ENCODE measurements at regions not wholly inside any gene's neighbourhood (a gene's known extent, or its start where the extent isn't known, plus 50 kb on each side); places are given as distances from the start of the nearest gene placed in this dataset.
"Not testable (repeated sequence)": the region's sequence is repeated elsewhere in the genome, so short reads cannot be mapped to it uniquely, and the experiment has no call there.

DNA sequence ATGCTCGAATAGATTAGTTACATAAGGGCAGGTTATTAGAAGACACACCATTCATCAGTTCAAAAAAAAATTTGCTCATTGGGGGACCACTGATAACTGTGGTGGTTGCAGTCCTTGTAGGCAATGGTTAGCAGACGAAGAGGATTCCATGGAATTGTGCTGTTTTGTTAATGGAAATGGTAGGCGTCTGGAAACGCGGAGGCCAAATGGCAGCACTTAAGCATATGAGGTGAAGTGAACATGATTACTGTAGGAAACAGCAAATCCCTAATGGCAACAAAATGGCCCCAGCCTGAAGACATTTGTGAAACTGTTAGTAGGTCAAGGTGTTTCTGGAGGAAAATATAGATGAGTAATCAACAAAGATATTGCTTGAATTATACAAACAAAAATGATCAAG lies 535.4 kb upstream of the PTPRD start:
- Mint-ChIP-seq H3K27ac (no peak overlapping the region), H3K36me3 (no peaks in the 10 kb centered on the region), H3K9me3 (peaks cover 7% of the 10 kb centered on the region), H3K27me3 (no peaks in the 10 kb centered on the region), H3K4me1 (no peaks in the 10 kb centered on the region), H3K4me3 (no peak overlapping the region)
- DNase-seq: no peak
- POLR2A ChIA-PET: no interaction called here
- no peak for ATAC-seq (ENCODE audit: low read depth)

DNA sequence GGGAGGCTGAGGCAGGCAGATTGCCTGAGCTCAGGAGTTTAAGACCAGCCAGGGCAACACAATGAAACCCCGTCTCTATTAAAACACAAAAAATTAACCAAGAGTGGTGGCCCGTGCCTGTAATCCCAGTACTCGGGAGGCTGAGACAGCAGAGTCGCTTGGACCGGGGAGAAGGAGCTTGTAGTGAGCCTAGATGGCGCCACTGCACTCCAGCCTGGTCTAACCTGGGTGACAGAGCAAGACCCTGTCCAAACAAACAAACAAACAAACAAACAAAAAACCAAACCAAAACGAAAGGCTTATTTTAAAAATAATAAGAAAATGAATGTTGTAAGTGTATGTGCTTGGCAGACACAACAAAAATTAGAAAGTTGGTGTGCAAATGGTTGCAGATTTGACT lies 536.3 kb upstream of the PTPRD start:
- Mint-ChIP-seq H3K36me3 (no peaks in the 10 kb centered on the region), H3K9me3 (peaks cover 7% of the 10 kb centered on the region), H3K27ac (no peak overlapping the region), H3K4me1 (no peaks in the 10 kb centered on the region), H3K27me3 (no peaks in the 10 kb centered on the region), H3K4me3 (no peak overlapping the region)
- POLR2A ChIA-PET: no interaction called here
- ATAC-seq (ENCODE audit: low read depth) (no peak), DNase-seq (no peak)

DNA sequence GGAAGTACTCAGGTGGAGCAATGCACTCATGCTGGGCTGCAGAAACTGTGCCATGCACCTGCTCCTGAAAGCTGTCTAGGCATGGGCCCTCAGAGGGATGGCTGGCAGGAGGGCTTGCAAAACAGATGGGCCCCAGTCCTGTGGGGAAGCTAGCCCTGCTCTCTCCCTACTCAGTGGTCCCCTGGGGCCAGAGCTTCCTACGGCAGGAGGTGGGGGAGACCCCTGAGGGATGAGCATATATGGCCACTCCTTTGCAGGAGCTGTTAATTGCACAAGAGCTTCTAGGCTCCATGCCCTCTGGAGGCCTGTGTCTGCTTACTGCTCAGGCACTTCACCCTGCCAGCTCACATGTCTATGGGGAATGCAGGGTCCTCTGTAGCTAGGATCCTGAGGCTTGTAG lies 545.3 kb upstream of the PTPRD start:
- Mint-ChIP-seq H3K27ac (no peak overlapping the region), H3K4me1 (no peaks in the 10 kb centered on the region), H3K9me3 (peaks cover 16% of the 10 kb centered on the region), H3K36me3 (no peaks in the 10 kb centered on the region), H3K4me3 (no peak overlapping the region), H3K27me3 (no peaks in the 10 kb centered on the region)
- no peak for ATAC-seq (ENCODE audit: low read depth)
- POLR2A ChIA-PET: no interaction called here
- no peak for DNase-seq

DNA sequence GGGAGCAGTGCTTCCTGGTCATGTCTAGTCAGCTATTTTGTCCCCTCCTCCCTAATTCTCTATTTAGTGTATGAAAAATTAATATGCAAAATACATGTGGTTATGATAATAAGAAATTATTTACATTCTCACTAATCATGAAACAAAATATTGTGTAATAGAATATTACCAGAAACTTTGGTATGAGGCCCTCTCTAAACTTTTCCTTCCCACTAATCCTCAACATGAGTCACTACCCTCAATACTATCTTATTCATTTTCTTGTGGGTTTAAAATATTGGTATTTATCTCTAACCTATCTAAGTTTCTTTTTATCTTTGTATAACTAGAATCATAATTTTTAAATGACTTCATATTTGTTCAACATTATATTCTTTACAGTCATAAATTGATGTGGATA lies 545.9 kb upstream of the PTPRD start:
- H3K36me3 Mint-ChIP-seq: no peaks in the 10 kb centered on the region
- no peak overlapping the region for H3K27ac Mint-ChIP-seq
- H3K9me3 Mint-ChIP-seq: peaks cover 16% of the 10 kb centered on the region
- H3K4me3 Mint-ChIP-seq: no peak overlapping the region
- POLR2A ChIA-PET: no interaction called here
- no peaks in the 10 kb centered on the region for H3K4me1 Mint-ChIP-seq
- DNase-seq (no peak), ATAC-seq (ENCODE audit: low read depth) (no peak)
- H3K27me3 Mint-ChIP-seq: no peaks in the 10 kb centered on the region

DNA sequence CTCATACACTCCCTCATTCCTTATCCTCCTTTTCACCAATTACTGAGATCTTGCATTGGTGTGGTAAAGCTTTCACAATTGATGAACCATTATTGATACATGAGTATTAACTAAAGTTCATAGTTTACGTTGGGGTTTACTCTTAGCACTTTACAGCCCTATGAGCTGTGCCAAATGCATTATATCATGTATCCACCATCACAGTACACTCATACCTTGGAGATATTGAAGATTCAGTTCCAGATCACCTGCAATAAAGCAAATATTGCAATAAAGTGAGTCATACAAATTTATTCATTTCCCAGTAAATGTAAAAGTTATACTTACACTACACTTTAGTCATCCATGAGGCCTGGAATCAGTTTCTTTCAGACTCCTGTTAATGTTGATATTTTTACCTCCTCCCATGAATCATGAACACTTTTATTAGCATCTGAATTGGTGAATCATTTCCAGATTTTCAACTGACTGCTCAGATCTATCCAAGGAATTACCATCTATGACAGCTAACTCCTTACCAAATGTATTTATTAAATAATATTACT lies 546.6 kb upstream of the PTPRD start:
- POLR2A ChIA-PET: no interaction called here
- DNase-seq (no peak), ATAC-seq (ENCODE audit: low read depth) (no peak)
- no peaks in the 10 kb centered on the region for H3K36me3 Mint-ChIP-seq
- no peaks in the 10 kb centered on the region for H3K27me3 Mint-ChIP-seq
- H3K4me1 Mint-ChIP-seq: no peaks in the 10 kb centered on the region
- H3K27ac Mint-ChIP-seq: no peak overlapping the region
- H3K9me3 Mint-ChIP-seq: peaks cover 16% of the 10 kb centered on the region
- no peak overlapping the region for H3K4me3 Mint-ChIP-seq

DNA sequence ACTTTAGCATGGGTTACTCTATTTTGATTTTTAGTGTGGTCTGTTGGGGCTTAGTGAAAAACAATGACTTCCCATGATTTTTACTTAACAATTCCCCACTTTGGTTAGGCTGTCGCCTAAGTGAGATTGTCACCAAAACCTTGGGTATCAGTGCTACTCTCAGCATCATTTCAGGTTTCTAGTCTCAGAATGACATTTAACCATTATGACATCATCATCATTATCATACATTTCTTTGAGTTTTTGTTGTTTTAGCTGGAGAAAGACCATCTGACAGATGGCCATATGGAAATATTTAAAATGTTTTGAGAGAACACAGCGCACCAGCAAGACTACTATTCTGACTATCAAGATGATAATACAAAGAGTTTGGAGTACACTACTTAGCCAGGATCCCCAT lies 551.0 kb upstream of the PTPRD start:
- no peak overlapping the region for H3K4me3 Mint-ChIP-seq
- H3K36me3 Mint-ChIP-seq: no peaks in the 10 kb centered on the region
- peaks cover 4% of the 10 kb centered on the region for H3K9me3 Mint-ChIP-seq
- ATAC-seq (ENCODE audit: low read depth) (no peak), DNase-seq (no peak)
- H3K27ac Mint-ChIP-seq: no peak overlapping the region
- POLR2A ChIA-PET: no interaction called here
- no peaks in the 10 kb centered on the region for H3K27me3 Mint-ChIP-seq
- no peaks in the 10 kb centered on the region for H3K4me1 Mint-ChIP-seq

DNA sequence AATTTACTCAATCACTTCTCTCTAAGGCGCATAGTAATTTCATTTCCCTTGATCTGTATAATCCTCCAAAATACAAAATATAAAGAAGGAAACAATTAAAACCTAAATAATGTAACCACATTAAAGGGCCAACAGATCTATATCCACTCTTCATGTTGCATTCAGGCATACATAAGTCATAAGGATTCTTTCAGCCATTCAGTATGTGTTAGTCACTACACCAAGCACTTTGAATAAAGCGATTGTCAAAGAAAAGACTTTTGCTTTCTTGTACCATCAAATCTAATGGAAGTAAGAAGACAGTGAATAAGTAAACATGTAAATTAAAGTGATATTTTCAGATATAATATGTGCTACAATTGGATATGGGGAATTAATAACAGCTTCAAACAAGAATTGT lies 569.2 kb upstream of the PTPRD start:
- no peak overlapping the region for H3K27ac Mint-ChIP-seq
- no peaks in the 10 kb centered on the region for H3K27me3 Mint-ChIP-seq
- POLR2A ChIA-PET: no interaction called here
- no peak overlapping the region for H3K4me3 Mint-ChIP-seq
- peaks cover 5% of the 10 kb centered on the region for H3K9me3 Mint-ChIP-seq
- no peaks in the 10 kb centered on the region for H3K36me3 Mint-ChIP-seq
- H3K4me1 Mint-ChIP-seq: no peaks in the 10 kb centered on the region
- DNase-seq (no peak), ATAC-seq (ENCODE audit: low read depth) (no peak)

DNA sequence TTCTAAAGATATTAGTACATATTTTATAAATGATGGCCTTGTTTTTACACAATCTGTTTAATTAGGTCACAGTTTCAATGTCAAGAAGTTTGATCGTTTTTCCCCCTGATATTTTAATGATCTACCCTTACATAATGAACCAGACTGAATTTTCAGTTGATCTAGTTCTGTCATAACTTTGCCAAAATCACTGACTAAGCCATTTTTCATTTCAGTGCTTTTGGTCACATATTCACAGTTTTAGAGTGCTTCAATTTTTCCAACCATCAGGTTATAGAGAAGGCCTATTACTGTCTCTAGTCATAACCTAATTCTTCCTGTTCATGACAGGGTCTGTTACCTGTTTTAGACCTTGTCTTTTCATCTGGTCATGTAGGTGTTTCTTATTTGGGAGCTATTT lies 577.9 kb upstream of the PTPRD start:
- Mint-ChIP-seq H3K27ac (no peak overlapping the region), H3K4me1 (no peaks in the 10 kb centered on the region), H3K27me3 (no peaks in the 10 kb centered on the region), H3K9me3 (peaks cover 4% of the 10 kb centered on the region), H3K4me3 (no peak overlapping the region), H3K36me3 (no peaks in the 10 kb centered on the region)
- no peak for DNase-seq
- POLR2A ChIA-PET: no interaction called here
- ATAC-seq (ENCODE audit: low read depth): no peak

DNA sequence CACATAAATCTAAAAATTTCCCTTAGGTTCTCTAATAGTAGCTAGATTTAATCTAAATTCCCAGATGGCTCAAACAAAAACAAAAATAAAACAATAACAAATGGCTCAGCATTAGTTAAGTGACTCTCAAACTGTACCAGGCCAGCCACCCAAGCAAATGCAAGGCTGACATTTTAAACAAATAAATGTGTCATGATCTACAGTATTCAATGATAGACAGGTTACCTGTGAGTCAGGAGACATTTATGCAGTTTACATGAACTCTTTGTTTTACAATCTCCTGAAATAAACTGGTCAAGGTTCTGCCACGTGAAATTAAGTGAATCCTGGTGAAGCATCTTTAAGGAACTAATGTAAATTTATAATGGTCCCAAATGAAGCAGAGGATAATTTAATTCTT lies 580.2 kb upstream of the PTPRD start:
- H3K4me3 Mint-ChIP-seq: no peak overlapping the region
- DNase-seq: no peak
- no peaks in the 10 kb centered on the region for H3K27me3 Mint-ChIP-seq

DNA sequence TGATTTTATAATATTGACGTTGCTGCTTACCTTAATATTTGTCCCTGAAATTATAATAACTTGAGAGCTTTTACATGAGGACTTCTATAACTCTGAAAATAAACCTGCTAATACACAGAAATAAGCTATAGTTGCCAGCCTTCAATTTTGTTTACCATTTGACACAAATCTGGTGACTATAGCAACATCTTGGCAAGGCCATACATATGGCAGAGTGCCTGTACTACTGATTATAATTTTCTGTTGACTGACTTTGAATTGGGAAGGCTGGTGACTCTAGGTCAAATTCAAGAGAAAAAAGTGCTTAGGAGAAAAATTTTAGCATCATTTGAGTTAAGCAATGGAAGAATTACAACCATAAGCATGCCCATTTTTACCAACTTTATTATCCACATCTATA lies 581.4 kb upstream of the PTPRD start:
- no peak overlapping the region for H3K27ac Mint-ChIP-seq
- POLR2A ChIA-PET: no interaction called here

More for the DNA sequence above, 580.2 kb upstream of the PTPRD start:
- H3K27ac Mint-ChIP-seq: no peak overlapping the region
- H3K9me3 Mint-ChIP-seq: peaks cover 3% of the 10 kb centered on the region
- POLR2A ChIA-PET: no interaction called here
- H3K4me1 Mint-ChIP-seq: no peaks in the 10 kb centered on the region
- no peak for ATAC-seq (ENCODE audit: low read depth)
- no peaks in the 10 kb centered on the region for H3K36me3 Mint-ChIP-seq

DNA sequence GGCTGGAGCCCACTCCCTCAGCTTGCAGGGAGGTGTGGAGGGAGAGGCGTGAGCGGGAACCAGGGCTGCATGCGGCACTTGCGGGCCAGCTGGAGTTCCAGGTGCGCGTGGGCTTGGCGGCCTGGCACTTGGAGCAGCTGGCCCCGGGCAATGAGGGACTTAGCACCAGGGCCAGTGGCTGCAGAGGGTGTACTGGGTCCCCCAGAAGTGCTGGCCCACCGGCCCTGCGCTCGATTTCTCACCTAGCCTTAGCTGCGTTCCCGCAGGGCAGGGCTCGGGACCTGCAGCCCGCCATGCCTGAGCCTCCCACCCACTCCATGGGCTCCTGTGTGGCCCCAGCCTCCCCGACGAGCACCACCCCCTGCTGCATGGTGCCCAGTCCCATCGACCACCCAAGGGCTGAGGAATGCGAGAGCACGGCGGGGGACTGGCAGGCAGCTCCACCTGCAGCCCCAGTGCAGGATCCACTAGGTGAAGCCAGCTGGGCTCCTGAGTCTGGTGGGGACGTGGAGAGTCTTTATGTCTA lies 584.1 kb upstream of the PTPRD start:
- ATAC-seq (ENCODE audit: low read depth); H3K4me3 Mint-ChIP-seq; H3K27me3 Mint-ChIP-seq; H3K4me1 Mint-ChIP-seq; H3K9me3 Mint-ChIP-seq; H3K27ac Mint-ChIP-seq; H3K36me3 Mint-ChIP-seq; DNase-seq; POLR2A ChIA-PET: not testable (repeated sequence)

More for the DNA sequence above, 581.4 kb upstream of the PTPRD start:
- ATAC-seq (ENCODE audit: low read depth): no peak
- H3K4me3 Mint-ChIP-seq: no peak overlapping the region
- no peaks in the 10 kb centered on the region for H3K4me1 Mint-ChIP-seq
- no peaks in the 10 kb centered on the region for H3K36me3 Mint-ChIP-seq
- no peaks in the 10 kb centered on the region for H3K27me3 Mint-ChIP-seq
- peaks cover 2% of the 10 kb centered on the region for H3K9me3 Mint-ChIP-seq
- DNase-seq: no peak

DNA sequence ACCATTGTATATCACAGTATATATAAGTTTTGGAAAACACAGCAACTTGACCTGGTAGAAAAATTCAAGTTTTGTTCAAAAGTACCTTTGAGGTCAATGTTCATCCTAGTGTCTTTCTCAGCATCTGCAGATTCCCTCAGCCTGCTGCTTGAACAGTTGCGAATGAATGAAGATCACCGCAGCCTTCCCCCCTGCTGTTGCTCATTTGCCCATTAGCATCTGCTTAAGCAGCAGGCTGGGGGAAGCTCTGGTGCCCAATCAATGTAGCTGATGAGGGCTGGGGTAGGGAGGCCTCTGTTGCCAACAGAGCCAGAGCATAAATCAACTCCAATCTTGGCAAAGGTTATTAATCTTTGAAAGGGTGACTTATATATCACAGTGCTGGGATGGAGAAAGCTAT lies 586.5 kb upstream of the PTPRD start:
- no peak for ATAC-seq (ENCODE audit: low read depth)
- POLR2A ChIA-PET: no interaction called here
- H3K27me3 Mint-ChIP-seq: no peaks in the 10 kb centered on the region

DNA sequence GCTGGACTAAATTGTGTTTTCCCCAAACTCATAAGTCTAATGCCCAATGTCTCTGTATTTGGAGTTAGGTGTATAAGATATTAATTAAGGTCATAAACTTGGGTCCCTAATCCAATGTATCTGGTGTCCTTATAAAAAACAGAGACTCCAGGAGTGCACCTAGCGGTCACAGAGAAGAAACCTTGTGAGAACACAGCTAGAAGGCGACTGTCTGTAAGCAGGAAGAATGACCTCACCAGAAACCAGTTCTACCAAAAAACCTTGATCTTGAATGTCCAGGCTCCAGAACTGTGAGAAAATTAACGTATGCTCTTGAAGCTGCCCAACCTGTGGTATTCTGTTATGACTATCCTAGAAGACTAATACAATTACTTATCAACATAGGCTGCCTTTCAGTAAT lies 591.7 kb upstream of the PTPRD start:
- DNase-seq (no peak), ATAC-seq (ENCODE audit: low read depth) (no peak)
- H3K4me3 Mint-ChIP-seq: no peak overlapping the region
- POLR2A ChIA-PET: no interaction called here
- H3K36me3 Mint-ChIP-seq: no peaks in the 10 kb centered on the region
- H3K4me1 Mint-ChIP-seq: no peaks in the 10 kb centered on the region
- no peak overlapping the region for H3K27ac Mint-ChIP-seq
- H3K27me3 Mint-ChIP-seq: no peaks in the 10 kb centered on the region
- H3K9me3 Mint-ChIP-seq: peaks cover 3% of the 10 kb centered on the region

More for the DNA sequence above, 586.5 kb upstream of the PTPRD start:
- Mint-ChIP-seq H3K27ac (no peak overlapping the region), H3K4me1 (no peaks in the 10 kb centered on the region), H3K36me3 (no peaks in the 10 kb centered on the region), H3K4me3 (no peak overlapping the region), H3K9me3 (peaks cover 3% of the 10 kb centered on the region)
- DNase-seq: no peak

DNA sequence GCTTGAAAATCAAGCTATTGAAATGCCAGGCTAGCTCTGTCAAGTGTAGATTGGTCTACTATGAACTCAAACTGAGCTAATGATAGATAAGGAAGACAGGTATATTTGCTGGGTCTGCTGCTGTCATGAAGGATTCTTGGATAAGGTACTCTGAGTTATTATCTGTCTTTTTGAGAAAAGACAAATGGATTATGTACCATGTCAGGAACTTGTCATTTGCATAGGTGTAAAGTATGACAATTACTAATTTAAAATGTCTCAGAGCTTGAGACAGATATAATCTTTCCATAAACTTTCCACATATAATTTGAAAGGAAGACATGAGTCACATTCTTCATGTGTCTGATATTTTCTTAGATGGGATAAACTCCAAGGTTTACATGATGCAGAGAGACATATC lies 594.1 kb upstream of the PTPRD start:
- Mint-ChIP-seq H3K4me3 (no peak overlapping the region), H3K9me3 (peaks cover 2% of the 10 kb centered on the region), H3K27me3 (no peaks in the 10 kb centered on the region), H3K4me1 (no peaks in the 10 kb centered on the region), H3K36me3 (no peaks in the 10 kb centered on the region), H3K27ac (no peak overlapping the region)
- ATAC-seq (ENCODE audit: low read depth) (no peak), DNase-seq (no peak)
- POLR2A ChIA-PET: no interaction called here

DNA sequence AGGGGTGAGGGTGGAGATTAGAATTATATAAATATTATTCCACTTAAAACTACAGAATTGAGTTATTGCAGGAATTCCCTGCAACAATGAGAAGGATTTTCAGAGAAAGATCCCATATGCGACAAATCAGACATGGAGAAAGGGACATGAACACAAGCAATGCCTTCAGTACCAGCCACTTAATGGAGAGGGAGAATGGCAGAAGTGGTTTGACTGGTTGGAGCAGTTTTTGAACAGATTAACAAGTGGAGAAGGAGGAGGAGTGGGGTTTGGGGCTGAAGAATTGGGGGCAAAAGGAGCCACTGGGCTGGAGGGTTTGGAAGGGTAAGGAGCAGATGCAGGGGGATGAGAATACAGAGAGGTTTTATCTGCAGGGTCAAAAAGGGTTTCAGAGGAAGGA lies 620.9 kb upstream of the PTPRD start:
- ATAC-seq (ENCODE audit: low read depth): no peak
- POLR2A ChIA-PET: no interaction called here
- no peaks in the 10 kb centered on the region for H3K36me3 Mint-ChIP-seq
- peaks cover 10% of the 10 kb centered on the region for H3K9me3 Mint-ChIP-seq
- H3K27ac Mint-ChIP-seq: no peak overlapping the region
- no peaks in the 10 kb centered on the region for H3K27me3 Mint-ChIP-seq
- DNase-seq: no peak
- no peak overlapping the region for H3K4me3 Mint-ChIP-seq
- H3K4me1 Mint-ChIP-seq: no peaks in the 10 kb centered on the region
